ENCODE measurements at regions not wholly inside any gene's neighbourhood (a gene's known extent, or its start where the extent isn't known, plus 50 kb on each side); places are given as distances from the start of the nearest gene placed in this dataset.

GRCh38 chr1:221845650-221846371, 103.9 kb upstream of the DUSP10 start:
- DNase-seq (ENCODE audit: low read depth): no peak

- DNase-seq (ENCODE audit: low read depth): no peak
Observed at GRCh38 chr1:221841983-221842335, 100.1 kb upstream of the DUSP10 start.

GRCh38 chr1:221841251-221841982, 99.5 kb upstream of the DUSP10 start:
- DNase-seq (ENCODE audit: low read depth): peak; percentile 78

GRCh38 chr1:221840511-221841243, 98.8 kb upstream of the DUSP10 start:
- peak; percentile 96 for DNase-seq (ENCODE audit: low read depth)

GRCh38 chr1:221839782-221840395, 98.0 kb upstream of the DUSP10 start:
- peak; percentile 91 for DNase-seq (ENCODE audit: low read depth)

- DNase-seq (ENCODE audit: low read depth): no peak
Observed at GRCh38 chr1:221839321-221839720, 97.4 kb upstream of the DUSP10 start.

GRCh38 chr1:221837896-221838295, 96.0 kb upstream of the DUSP10 start:
- DNase-seq (ENCODE audit: low read depth): no peak

GRCh38 chr1:221834698-221835513, 93.0 kb upstream of the DUSP10 start:
- peak; percentile 11 for DNase-seq (ENCODE audit: low read depth)

- DNase-seq (ENCODE audit: low read depth): no peak
Observed at GRCh38 chr1:221832617-221833016, 90.7 kb upstream of the DUSP10 start.

- no peak for DNase-seq (ENCODE audit: low read depth)
Observed at GRCh38 chr1:221832151-221832550, 90.3 kb upstream of the DUSP10 start.

GRCh38 chr1:221829327-221830015, 87.6 kb upstream of the DUSP10 start:
- peak; percentile 53 for DNase-seq (ENCODE audit: low read depth)

GRCh38 chr1:221827307-221827642, 85.4 kb upstream of the DUSP10 start:
- no peak for DNase-seq (ENCODE audit: low read depth)

GRCh38 chr1:221824909-221825308, 83.0 kb upstream of the DUSP10 start:
- DNase-seq (ENCODE audit: low read depth): no peak

GRCh38 chr1:221824025-221824424, 82.1 kb upstream of the DUSP10 start:
- DNase-seq (ENCODE audit: low read depth): peak; percentile 50

- DNase-seq (ENCODE audit: low read depth): no peak
Observed at GRCh38 chr1:221823561-221823960, 81.7 kb upstream of the DUSP10 start.

GRCh38 chr1:221823149-221823548, 81.3 kb upstream of the DUSP10 start:
- DNase-seq (ENCODE audit: low read depth): no peak

- DNase-seq (ENCODE audit: low read depth): no peak
Observed at GRCh38 chr1:221822591-221822990, 80.7 kb upstream of the DUSP10 start.

GRCh38 chr1:221816899-221817298, 75.0 kb upstream of the DUSP10 start:
- DNase-seq (ENCODE audit: low read depth): peak; percentile 82

GRCh38 chr1:221815660-221816059, 73.8 kb upstream of the DUSP10 start:
- no peak for DNase-seq (ENCODE audit: low read depth)

- no peak for DNase-seq (ENCODE audit: low read depth)
Observed at GRCh38 chr1:221813887-221814286, 72.0 kb upstream of the DUSP10 start.

- no peak for DNase-seq (ENCODE audit: low read depth)
Observed at GRCh38 chr1:221812905-221813597, 71.2 kb upstream of the DUSP10 start.
